PC-9 (cell line): ENCODE measurements at regions not wholly inside any gene's neighbourhood (a gene's known extent, or its start where the extent isn't known, plus 50 kb on each side); places are given as distances from the start of the nearest gene placed in this dataset.

Source experiments
- BruUV-seq: library from RNA; stranded (reverse); fragments of 400-500 nt; replicated peaks from 2 replicates; lab custom pipeline; 2021; lab: Mats Ljungman, UMichigan
- CTCF ChIA-PET: fragments of 300-600 bp; sonication (Branson Sonifier 250); formaldehyde crosslinking; loops from one replicate; lab custom pipeline; 2022; ENCODE audit warnings: antibody characterized with exemption; lab: Charles Lee
- POLR2A ChIA-PET: fragments of 300-600 bp; sonication (Branson Sonifier 250); formaldehyde crosslinking; loops from one replicate; lab custom pipeline; 2022; ENCODE audit warnings: antibody characterized with exemption; ENCODE audit not compliant: unreplicated experiment; lab: Charles Lee
- DNase-seq, 2 experiments: peaks; one replicate each; pipeline versions ENCODE4 v3.0.0 to v3.0.0-alpha.2; 2015 to 2022; ENCODE audit warnings: mixed read lengths in 1 of 2
- H2AFZ ChIP-seq: fragments of 200-600 bp; sonication (generic); 2 replicates; pipeline ENCODE4 v1.8.1; 2017; ENCODE audit warnings: antibody characterized with exemption
- H3F3A ChIP-seq: fragments of 200-600 bp; sonication (generic); 2 replicates; pipeline ENCODE4 v1.8.1; 2017; ENCODE audit warnings: antibody characterized with exemption, mild to moderate bottlenecking, low read depth; ENCODE audit not compliant: insufficient read depth
- H3K27ac ChIP-seq: fragments of 200-600 bp; sonication (generic); 2 replicates; pipeline ENCODE4 v1.6.1; 2016; ENCODE audit warnings: mixed run types
- H3K27me3 ChIP-seq: fragments of 200-600 bp; sonication (generic); 2 replicates; pipeline ENCODE4 v1.6.1; 2016; ENCODE audit warnings: low read depth, mixed run types; ENCODE audit not compliant: insufficient read depth
- H3K36me3 ChIP-seq: fragments of 200-600 bp; sonication (generic); 2 replicates; pipeline ENCODE4 v1.6.1; 2016; ENCODE audit warnings: low read depth, mixed run types
- H3K4me1 ChIP-seq: fragments of 200-600 bp; sonication (generic); replicated peaks from 2 replicates; pipeline ENCODE4 v1.6.1; 2016; ENCODE audit warnings: mixed run types; ENCODE audit not compliant: insufficient read depth
- H3K4me2 ChIP-seq: fragments of 200-600 bp; sonication (generic); 2 replicates; pipeline ENCODE4 v1.6.1; 2017; ENCODE audit warnings: mixed run types
- H3K4me3 ChIP-seq: fragments of 200-600 bp; sonication (generic); 2 replicates; pipeline ENCODE4 v1.6.1; 2016; ENCODE audit warnings: mixed run types
- H3K79me2 ChIP-seq: fragments of 200-600 bp; sonication (generic); 2 replicates; pipeline ENCODE4 v1.6.1; 2017; ENCODE audit warnings: low read depth, mixed run types
- H3K9me2 ChIP-seq: fragments of 200-600 bp; sonication (generic); 2 replicates; pipeline ENCODE4 v1.8.1; 2017; ENCODE audit warnings: mild to moderate bottlenecking; ENCODE audit not compliant: insufficient read depth
- H3K9me3 ChIP-seq: fragments of 200-600 bp; sonication (generic); 2 replicates; pipeline ENCODE4 v1.8.1; 2016; ENCODE audit warnings: low read depth; ENCODE audit not compliant: insufficient read depth
- H4K20me1 ChIP-seq: fragments of 200-600 bp; sonication (generic); 2 replicates; pipeline ENCODE4 v1.8.1; 2017; ENCODE audit not compliant: insufficient read depth
- CTCF ChIP-seq: fragments of 200-600 bp; sonication (generic); conservative IDR thresholded peaks from 2 replicates; pipeline ENCODE4 v1.6.1; 2017; ENCODE audit warnings: mixed run types, antibody characterized with exemption, mild to moderate bottlenecking, moderate library complexity
- EZH2 ChIP-seq: fragments of 200-600 bp; sonication (generic); IDR thresholded peaks from 2 replicates; pipeline ENCODE4 v1.8.0; 2017; ENCODE audit warnings: antibody characterized with exemption, low read depth
- intact Hi-C: fragments of 100-400 bp; cut with micrococcal nuclease; formaldehyde crosslinking; loops from one replicate; pipeline ENCODE4 v1.10.0; 2022; ENCODE audit not compliant: unreplicated experiment

GRCh38 chr11:115929618-115930129, 425.5 kb upstream of the CADM1 start:
- Histone ChIP-seq H3K9me3 (no peaks in the 10 kb centered on the region), H3K4me1 (no peaks in the 10 kb centered on the region), H3K4me2 (no peak overlapping the region), H2AFZ (no peak overlapping the region), H3K9me2 (no peaks in the 10 kb centered on the region), H3K27me3 (no peaks in the 10 kb centered on the region), H3F3A (no peaks in the 10 kb centered on the region), H3K36me3 (no peaks in the 10 kb centered on the region), H4K20me1 (no peaks in the 10 kb centered on the region), H3K4me3 (no peak overlapping the region), H3K79me2 (no peaks in the 10 kb centered on the region), H3K27ac (no peak overlapping the region)
- BruUV-seq, result no TSS peak
- no peak for DNase-seq
- intact Hi-C loops, result no loop called here
- no peak for TF ChIP-seq EZH2
- no peak for TF ChIP-seq CTCF
- ChIA-PET POLR2A (no interaction called here), CTCF (no interaction called here)

DNA sequence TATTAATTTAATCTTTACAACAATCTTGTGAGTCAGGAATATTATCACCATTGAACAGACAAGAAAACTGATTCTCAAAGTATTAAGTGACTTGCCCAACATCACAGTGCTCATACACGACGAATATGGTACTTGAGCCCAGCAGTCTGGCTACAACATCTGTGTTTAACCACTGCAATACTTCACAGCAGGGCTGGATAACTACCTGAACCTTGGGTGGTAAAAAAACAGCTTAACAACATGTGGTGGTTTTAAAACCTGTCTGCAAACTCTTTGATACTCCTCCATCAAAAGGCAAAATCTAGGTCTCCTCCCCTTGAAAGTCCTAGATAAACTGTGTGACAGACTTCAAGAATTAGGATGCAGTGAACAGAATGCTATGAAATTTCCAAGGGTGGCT, 424.6 kb upstream of the CADM1 start:
- Histone ChIP-seq H3K9me3 (no peaks in the 10 kb centered on the region), H3K4me3 (no peak overlapping the region), H3K79me2 (no peaks in the 10 kb centered on the region), H3F3A (no peaks in the 10 kb centered on the region), H3K36me3 (no peaks in the 10 kb centered on the region), H3K9me2 (no peaks in the 10 kb centered on the region), H3K27ac (no peak overlapping the region), H3K4me2 (no peak overlapping the region), H3K27me3 (no peaks in the 10 kb centered on the region), H4K20me1 (no peaks in the 10 kb centered on the region), H3K4me1 (no peaks in the 10 kb centered on the region), H2AFZ (no peak overlapping the region)
- DNase-seq, result no peak
- TF ChIP-seq EZH2 (no peak), CTCF (no peak)
- intact Hi-C loops, result no loop called here
- POLR2A ChIA-PET, result no interaction called here
- CTCF ChIA-PET, result no interaction called here
- no TSS peak for BruUV-seq

GRCh38 chr11:115927823-115928329, 423.7 kb upstream of the CADM1 start:
- no peaks in the 10 kb centered on the region for H3K9me3 ChIP-seq
- H3K4me2 ChIP-seq, result no peak overlapping the region
- intact Hi-C loops, result no loop called here
- BruUV-seq, result no TSS peak
- H3K79me2 ChIP-seq, result no peaks in the 10 kb centered on the region
- ChIA-PET POLR2A (no interaction called here), CTCF (no interaction called here)
- no peaks in the 10 kb centered on the region for H3F3A ChIP-seq
- no peak for DNase-seq
- H3K9me2 ChIP-seq, result no peaks in the 10 kb centered on the region
- H3K36me3 ChIP-seq, result no peaks in the 10 kb centered on the region
- no peaks in the 10 kb centered on the region for H4K20me1 ChIP-seq
- no peak overlapping the region for H3K4me3 ChIP-seq
- H3K27me3 ChIP-seq, result peaks cover 8% of the 10 kb centered on the region; the same call in 1 of the 2 replicates
- no peaks in the 10 kb centered on the region for H3K4me1 ChIP-seq
- TF ChIP-seq CTCF (no peak), EZH2 (no peak)
- H3K27ac ChIP-seq, result no peak overlapping the region
- no peak overlapping the region for H2AFZ ChIP-seq
